ENCODE measurements at regions not wholly inside any gene's neighbourhood (a gene's known extent, or its start where the extent isn't known, plus 50 kb on each side); places are given as distances from the start of the nearest gene placed in this dataset.

DNA sequence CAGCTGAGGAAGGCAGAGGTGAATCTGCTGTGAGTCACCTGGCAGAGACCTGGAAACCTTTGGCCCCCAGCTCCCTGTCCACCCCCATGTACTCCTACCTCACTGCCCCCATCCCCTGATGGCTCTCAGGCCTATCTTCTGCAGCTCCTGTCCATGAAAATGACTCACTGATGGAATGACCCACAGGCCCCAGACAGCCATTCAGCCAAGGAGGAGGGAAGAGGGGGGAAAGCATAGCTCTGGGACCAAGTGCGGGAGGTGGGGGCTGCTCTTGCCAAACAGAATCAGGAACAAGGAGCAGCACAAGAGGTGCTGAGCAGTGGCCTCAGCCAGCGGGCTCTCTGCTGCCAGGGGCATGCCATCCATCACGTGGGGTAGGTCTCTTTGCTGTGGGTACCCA, 111.4 kb upstream of the C1QTNF9B start:
- TF ChIP-seq JUND (IDR thresholded peaks at IDR 0.05) (no peak), RAD21 (IDR thresholded peaks at IDR 0.05) (no peak), TAF1 (conservative IDR thresholded peaks at IDR 0.05) (no peak), EGR1 (IDR thresholded peaks at IDR 0.05; ENCODE audit: low read depth in 2 of 2) (no peak), FOXA1 (IDR thresholded peaks at IDR 0.05) (no peak), YY1 (IDR thresholded peaks at IDR 0.05) (no peak), GABPA (IDR thresholded peaks at IDR 0.05 in 1 of 2, conservative IDR thresholded peaks at IDR 0.05 in 1 of 2) (no peak), NR2F2 (IDR thresholded peaks at IDR 0.05) (no peak), HNF4G (IDR thresholded peaks at IDR 0.05) (no peak)
- TF ChIP-seq, protein P1, sequence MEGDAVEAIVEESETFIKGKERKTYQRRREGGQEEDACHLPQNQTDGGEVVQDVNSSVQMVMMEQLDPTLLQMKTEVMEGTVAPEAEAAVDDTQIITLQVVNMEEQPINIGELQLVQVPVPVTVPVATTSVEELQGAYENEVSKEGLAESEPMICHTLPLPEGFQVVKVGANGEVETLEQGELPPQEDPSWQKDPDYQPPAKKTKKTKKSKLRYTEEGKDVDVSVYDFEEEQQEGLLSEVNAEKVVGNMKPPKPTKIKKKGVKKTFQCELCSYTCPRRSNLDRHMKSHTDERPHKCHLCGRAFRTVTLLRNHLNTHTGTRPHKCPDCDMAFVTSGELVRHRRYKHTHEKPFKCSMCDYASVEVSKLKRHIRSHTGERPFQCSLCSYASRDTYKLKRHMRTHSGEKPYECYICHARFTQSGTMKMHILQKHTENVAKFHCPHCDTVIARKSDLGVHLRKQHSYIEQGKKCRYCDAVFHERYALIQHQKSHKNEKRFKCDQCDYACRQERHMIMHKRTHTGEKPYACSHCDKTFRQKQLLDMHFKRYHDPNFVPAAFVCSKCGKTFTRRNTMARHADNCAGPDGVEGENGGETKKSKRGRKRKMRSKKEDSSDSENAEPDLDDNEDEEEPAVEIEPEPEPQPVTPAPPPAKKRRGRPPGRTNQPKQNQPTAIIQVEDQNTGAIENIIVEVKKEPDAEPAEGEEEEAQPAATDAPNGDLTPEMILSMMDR (IDR thresholded peaks at IDR 0.05; ENCODE audit: low read depth, low read length, missing input control) = no peak
- TF ChIP-seq, protein P2, sequence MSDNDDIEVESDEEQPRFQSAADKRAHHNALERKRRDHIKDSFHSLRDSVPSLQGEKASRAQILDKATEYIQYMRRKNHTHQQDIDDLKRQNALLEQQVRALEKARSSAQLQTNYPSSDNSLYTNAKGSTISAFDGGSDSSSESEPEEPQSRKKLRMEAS (IDR thresholded peaks at IDR 0.05) = no peak
- TF ChIP-seq, protein P3, sequence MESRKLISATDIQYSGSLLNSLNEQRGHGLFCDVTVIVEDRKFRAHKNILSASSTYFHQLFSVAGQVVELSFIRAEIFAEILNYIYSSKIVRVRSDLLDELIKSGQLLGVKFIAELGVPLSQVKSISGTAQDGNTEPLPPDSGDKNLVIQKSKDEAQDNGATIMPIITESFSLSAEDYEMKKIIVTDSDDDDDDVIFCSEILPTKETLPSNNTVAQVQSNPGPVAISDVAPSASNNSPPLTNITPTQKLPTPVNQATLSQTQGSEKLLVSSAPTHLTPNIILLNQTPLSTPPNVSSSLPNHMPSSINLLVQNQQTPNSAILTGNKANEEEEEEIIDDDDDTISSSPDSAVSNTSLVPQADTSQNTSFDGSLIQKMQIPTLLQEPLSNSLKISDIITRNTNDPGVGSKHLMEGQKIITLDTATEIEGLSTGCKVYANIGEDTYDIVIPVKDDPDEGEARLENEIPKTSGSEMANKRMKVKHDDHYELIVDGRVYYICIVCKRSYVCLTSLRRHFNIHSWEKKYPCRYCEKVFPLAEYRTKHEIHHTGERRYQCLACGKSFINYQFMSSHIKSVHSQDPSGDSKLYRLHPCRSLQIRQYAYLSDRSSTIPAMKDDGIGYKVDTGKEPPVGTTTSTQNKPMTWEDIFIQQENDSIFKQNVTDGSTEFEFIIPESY (IDR thresholded peaks at IDR 0.05) = no peak
- TF ChIP-seq, protein P4, sequence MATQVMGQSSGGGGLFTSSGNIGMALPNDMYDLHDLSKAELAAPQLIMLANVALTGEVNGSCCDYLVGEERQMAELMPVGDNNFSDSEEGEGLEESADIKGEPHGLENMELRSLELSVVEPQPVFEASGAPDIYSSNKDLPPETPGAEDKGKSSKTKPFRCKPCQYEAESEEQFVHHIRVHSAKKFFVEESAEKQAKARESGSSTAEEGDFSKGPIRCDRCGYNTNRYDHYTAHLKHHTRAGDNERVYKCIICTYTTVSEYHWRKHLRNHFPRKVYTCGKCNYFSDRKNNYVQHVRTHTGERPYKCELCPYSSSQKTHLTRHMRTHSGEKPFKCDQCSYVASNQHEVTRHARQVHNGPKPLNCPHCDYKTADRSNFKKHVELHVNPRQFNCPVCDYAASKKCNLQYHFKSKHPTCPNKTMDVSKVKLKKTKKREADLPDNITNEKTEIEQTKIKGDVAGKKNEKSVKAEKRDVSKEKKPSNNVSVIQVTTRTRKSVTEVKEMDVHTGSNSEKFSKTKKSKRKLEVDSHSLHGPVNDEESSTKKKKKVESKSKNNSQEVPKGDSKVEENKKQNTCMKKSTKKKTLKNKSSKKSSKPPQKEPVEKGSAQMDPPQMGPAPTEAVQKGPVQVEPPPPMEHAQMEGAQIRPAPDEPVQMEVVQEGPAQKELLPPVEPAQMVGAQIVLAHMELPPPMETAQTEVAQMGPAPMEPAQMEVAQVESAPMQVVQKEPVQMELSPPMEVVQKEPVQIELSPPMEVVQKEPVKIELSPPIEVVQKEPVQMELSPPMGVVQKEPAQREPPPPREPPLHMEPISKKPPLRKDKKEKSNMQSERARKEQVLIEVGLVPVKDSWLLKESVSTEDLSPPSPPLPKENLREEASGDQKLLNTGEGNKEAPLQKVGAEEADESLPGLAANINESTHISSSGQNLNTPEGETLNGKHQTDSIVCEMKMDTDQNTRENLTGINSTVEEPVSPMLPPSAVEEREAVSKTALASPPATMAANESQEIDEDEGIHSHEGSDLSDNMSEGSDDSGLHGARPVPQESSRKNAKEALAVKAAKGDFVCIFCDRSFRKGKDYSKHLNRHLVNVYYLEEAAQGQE (IDR thresholded peaks at IDR 0.05) = no peak
- TF ChIP-seq, protein P5, sequence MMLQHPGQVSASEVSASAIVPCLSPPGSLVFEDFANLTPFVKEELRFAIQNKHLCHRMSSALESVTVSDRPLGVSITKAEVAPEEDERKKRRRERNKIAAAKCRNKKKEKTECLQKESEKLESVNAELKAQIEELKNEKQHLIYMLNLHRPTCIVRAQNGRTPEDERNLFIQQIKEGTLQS (IDR thresholded peaks at IDR 0.05) = no peak
